ENCODE measurements at regions not wholly inside any gene's neighbourhood (a gene's known extent, or its start where the extent isn't known, plus 50 kb on each side); places are given as distances from the start of the nearest gene placed in this dataset.
"Not testable (repeated sequence)": the region's sequence is repeated elsewhere in the genome, so short reads cannot be mapped to it uniquely, and the experiment has no call there.

DNA sequence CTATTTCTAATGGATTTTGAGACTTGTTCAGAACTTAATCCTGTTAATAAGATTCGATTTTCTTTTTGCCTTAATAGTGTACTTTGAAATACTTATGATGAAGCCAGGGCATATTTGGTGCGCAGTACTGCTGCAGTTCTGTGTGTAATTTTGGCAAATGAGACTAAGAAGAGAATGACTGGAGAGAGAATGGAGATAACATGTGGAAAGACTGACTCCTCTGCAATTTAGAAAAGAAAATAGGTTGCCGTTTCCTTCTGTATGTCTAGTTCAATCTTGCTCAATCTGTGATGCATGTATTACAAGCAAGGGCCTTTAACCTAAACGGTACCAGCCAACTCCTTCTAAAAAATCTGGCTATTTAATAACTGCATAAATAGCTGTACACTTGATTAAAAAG, 285.1 kb upstream of the CDH11 start:
- no peak for DNase-seq (ENCODE audit: extremely low read depth in 1 of 11, low read depth in 9 of 11, low spot score in 4 of 11)

DNA sequence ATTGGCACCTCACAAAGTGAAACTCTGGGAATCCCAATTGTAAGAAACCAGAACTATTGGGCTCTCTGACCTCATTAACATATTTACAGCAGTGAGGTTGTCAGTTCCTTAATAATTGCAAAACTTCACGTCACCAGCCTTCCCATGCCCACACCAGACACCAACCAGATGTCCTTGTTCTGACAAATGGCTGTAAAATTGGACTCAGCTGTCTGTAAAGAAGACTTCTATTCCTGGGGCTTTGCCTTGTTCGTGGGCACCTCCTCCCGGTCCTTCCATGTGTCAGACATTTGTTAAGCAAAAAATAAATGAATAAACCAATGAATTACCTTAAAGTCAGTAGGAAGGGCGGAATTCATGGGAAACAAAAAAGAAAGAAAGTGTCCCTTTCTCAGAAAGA, 284.3 kb upstream of the CDH11 start:
- DNase-seq (ENCODE audit: extremely low read depth in 1 of 11, low read depth in 9 of 11, low spot score in 4 of 11), result no peak

DNA sequence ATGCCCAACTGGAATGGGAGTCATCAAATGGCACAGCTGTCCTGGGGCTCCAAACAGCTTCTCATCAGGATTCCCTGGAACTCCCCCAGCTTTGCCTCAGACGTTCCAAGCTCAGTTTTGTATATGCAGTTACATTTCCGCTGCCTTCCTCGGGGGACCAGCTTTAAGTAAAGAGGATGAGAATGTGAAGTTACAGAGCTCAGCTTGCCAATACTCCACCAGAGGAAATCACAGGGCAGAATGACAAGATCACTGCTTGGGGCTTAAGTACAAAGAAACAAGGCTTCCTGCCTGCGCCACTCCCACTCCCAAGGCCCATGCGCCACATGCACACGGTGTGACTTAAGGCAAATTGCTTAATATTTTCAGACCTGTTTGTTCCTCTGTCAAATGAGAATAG, 272.4 kb upstream of the CDH11 start:
- no peak for DNase-seq (ENCODE audit: extremely low read depth in 1 of 11, low read depth in 9 of 11, low spot score in 4 of 11)

DNA sequence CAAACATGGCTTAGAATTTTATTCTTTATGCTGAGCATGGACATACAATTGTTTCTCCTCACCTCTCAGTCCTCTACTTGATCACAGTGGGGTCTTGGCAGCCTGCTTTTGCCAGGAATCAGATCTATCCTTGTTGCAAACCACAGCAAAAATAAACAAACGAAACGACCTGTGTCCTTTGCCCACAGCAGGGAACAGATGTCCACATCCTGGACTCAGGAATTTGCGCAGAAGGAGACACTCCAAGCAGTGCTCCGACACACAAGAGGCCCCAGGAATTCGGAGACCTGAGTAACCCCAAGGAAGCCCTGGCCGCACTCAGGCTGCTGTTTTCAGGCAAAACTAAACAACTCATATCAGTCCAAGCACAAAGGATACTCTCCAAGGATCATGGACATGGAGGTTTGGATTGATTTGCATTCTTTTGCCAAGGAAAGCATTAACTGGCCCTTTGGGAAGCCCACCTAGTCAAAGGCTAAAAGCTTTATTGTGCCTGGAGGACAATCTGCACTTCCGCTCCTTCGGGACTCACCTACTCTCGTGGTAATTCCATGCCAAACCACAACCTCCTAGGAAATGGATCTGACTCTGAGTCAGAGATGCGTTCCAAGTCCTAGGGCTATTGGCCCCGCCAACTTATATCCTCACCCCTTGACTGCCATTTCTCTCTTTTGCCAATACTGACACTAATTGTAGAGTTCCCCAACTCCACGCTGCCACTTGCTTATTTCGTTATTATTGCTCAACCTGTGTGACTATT, 271.1 kb upstream of the CDH11 start:
- no peak for DNase-seq (ENCODE audit: extremely low read depth in 1 of 11, low read depth in 9 of 11, low spot score in 4 of 11)

DNA sequence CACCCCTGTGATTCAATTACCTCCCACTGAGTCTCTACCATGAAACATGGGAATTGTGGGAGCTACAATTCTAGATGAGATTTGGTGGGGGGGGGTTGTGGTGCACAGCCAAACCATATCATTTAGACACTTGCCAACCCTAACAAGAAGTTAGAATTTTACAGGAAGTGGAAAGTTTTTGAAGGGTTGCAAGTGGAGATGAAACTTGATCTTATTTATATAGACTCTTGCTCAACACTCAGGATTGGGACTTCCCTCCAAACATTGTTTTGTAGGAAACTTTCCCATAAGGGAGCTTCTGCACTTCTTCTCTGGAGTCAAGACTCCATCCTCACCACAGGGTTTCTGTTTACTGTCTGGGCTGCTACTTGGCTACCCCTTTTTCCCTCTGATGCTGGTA, 266.7 kb upstream of the CDH11 start:
- no peak for DNase-seq (ENCODE audit: extremely low read depth in 1 of 11, low read depth in 9 of 11, low spot score in 4 of 11)

DNA sequence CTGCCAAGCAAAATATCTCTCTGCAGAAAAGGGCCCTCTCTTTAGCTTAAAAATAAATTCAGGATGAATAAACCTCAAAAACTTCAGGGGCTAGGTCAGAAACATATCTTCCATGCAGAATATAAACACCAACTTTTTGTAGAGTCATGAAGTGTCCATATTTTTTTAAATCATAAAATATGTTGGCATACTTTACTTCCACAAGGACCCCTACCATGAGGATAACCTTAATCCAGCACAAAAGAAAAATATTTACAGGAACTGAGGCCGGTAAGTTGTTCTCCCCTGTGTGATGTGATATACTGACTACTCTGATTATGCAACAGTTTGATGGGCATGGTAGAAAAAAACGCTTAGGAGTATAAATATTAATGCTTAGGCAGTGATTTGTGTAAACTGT, 264.8 kb upstream of the CDH11 start:
- no peak for DNase-seq (ENCODE audit: extremely low read depth in 1 of 11, low read depth in 9 of 11, low spot score in 4 of 11)

DNA sequence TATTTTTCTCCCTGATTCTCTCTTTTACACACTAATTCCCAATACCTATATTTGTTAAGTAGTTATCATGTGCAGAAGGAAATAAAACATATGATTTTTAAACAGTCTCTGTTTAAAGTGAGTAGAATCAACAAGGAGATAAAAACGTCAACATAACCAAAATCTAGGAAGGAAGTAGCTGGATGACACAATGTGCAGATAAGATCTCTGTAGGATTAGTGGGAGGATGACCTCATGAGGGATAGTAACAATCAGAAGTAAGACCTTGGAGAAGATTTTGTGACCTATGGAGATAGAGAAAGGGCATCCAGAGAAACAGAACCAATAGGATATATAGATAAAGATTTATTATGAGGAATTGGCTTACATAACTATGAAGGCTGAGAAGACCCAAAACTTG, 262.6 kb upstream of the CDH11 start:
- DNase-seq (ENCODE audit: extremely low read depth in 1 of 11, low read depth in 9 of 11, low spot score in 4 of 11), result no peak

DNA sequence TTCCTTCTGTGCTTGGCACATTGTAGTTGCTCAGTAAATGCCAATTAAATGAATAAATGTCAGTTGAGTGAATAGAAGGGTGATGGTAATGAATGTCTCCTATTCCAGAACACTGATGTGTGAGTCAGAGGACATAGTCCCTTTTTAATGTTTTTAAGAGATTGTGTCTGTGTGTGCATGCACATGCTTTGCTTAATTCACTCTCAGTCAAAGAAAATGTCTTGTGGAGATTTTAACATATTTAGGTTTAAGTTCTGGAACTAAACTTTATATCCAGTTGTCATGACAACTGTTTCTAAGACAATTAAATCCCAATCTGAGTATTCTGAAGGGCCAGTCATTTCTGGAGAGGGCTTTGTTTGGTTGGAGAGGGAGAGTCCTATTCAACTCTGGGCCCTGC, 255.3 kb upstream of the CDH11 start:
- no peak for DNase-seq (ENCODE audit: extremely low read depth in 1 of 11, low read depth in 9 of 11, low spot score in 4 of 11)

DNA sequence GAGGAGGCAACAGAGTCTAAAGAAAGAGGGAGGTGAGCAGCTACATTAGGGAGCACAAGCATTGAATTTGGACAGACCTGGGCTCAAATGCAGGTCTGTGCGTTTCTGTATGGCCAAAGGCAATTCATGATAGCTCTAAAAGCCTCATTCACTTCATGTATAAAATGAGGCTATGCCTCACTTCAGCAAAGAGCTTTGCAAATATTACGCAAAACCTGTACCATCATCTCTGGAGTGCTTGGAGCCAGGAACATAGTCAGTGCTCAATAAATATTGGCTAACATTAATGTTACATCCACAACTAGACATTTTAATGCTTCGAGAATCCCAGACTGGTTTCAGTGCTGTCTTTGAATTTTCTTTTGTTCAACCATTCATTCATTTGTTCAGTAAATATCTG, 254.7 kb upstream of the CDH11 start:
- DNase-seq (ENCODE audit: extremely low read depth in 1 of 11, low read depth in 9 of 11, low spot score in 4 of 11), result no peak

DNA sequence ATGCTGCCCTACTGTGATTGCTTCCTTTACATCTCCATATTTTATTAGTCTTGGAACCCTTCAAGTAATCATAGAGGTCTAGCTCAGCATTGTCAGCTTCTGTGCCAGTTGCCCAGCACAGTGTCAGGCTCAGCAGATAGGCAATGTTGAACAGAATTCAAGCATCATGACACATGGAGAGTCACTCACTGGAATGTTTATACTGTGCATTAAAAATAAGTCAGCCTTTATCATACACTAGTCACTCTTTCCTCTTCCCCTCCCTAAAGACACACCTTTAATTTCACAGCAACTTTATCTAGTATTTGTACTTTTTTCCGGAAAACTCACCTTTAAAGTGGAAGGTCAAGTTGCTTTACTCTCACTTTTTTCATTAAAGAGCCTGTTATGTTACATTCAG, 253.8 kb upstream of the CDH11 start:
- DNase-seq (ENCODE audit: extremely low read depth in 1 of 11, low read depth in 9 of 11, low spot score in 4 of 11), result no peak

DNA sequence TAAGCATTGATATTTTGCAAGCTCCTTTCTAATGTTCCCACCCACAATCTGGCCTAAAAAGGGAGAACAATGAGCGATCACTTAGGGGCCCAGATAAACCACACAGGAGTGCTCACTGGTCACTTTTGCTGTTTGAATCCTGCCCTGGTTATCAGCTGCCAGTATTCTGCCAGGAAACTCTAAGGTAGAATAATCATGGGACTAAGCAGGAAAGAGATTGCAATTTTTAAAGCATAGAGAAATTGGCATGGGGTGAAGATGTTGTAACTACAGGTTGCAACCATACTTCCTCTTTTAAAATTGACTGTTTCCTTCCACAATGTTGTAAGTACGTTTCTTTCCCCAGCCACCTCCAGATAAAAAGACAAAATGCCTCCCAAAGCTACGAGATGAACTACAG, 251.2 kb upstream of the CDH11 start:
- no peak for DNase-seq (ENCODE audit: extremely low read depth in 1 of 11, low read depth in 9 of 11, low spot score in 4 of 11)

DNA sequence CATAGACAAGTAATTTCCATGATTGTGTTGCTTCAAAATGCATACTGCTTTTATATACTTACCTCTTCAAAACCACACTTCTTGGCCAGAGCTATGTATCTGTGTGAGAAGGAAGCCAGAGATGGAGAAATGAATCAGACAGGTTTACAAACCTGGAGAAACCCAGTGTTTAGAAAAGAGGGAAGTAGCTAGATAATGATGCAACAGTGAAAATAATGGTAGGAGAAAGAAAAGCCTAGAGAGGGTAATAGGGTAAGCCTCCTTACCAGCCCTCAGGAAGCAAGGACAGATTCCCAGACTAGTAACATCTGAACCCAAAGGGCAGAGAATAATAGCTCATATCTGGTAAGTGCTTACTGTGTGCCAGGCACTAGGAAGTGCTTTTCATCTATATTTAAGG, 250.3 kb upstream of the CDH11 start:
- no peak for DNase-seq (ENCODE audit: extremely low read depth in 1 of 11, low read depth in 9 of 11, low spot score in 4 of 11)

DNA sequence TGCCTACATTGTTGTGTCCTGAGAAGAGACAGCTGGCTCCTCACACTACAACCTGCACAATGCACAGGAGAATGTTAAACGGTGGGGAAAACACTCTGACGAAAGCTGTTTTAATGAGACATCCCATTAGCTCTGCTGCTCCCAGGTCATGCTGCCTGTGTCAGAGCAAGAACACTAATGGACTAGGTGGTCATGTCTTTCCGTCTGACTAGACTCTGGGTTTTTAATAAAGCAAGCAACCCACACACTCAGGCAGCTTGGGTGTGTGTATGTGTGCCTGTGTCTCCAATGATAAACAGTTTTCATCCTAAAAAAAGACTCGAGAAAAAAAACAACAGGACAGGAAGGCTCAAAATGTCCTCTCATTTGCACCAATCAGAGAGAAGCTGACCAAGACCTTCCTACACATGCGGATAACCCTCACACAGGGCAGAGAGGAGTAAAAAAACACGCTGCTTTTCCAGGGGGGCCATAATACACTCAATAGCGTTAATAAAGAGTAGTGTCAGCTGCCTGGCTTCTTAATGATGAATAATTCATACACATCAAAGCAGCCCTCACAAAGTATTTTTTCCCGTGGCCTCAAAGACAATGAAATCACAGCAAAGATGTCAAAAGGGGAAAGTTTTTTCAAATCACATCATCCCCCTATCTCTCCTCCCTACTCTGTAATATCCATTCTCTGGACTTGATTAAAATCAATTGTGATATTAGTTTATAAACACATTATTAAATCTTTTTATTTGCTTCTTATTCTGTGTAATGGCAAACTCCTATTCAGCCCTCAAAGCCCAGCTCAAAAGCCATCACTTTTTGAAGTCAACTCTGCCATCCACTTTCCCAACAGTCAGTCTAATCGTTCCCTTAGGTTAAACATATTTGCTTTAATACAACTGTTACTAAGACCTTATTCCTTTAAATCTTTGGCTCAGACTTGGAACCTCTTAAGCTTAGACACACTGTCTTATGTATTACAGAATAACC, 244.2 kb upstream of the CDH11 start:
- no peak for DNase-seq (ENCODE audit: extremely low read depth in 1 of 11, low read depth in 9 of 11, low spot score in 4 of 11)

DNA sequence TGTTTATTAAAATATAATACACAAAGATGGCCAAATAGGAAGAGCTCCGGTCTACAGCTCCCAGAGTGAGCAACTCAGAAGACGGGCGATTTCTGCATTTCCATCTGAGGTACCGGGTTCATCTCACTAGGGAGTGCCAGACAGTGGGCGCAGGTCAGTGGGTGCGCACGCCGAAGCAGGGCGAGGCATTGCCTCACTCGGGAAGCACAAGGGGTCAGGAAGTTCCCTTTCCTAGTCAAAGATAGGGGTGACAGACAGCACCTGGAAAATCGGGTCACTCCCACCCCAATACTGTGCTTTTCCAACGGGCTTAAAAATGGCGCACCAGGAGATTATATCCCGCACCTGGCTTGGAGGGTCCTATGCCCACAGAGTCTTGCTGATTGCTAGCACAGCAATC, 234.9 kb upstream of the CDH11 start:
- DNase-seq (ENCODE audit: extremely low read depth in 1 of 11, low read depth in 9 of 11, low spot score in 4 of 11), result not testable (repeated sequence)

DNA sequence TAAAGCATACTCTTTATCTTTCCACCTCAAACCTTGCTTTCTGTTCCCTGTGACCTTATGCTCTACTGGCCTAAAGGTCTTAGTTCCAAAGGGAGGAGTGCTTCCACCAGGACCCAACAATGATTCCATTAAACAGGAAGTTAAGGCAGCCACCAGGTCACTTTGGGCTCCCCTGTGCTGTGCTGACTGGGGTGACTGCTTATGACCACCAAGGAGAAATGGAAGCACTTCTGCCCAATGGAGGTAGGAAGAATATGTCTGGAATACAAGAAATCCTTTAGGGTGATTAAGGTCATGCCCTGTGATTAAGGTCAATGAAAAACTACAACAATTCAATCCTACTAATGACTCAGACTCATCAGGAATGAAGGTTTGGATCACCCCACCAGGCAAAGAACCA, 233.8 kb upstream of the CDH11 start:
- DNase-seq (ENCODE audit: extremely low read depth in 1 of 11, low read depth in 9 of 11, low spot score in 4 of 11), result no peak

DNA sequence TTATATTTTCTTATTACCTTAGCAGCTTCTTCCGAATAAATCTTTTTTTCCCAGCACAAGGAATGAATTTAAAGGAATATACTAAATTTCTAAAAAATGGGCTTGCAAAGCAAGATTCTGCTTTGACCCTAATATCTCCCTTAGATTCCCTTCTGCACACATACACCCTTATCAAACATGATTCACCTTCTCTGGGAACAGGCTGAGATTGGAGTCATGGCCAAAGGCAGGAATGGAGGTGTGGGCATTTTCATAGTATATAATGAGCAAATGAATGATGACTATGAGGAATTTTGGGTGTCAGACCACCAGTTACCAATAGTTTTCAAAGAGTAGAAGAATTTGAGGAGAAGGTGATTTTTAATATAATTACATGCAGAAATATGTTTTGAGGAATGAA, 231.3 kb upstream of the CDH11 start:
- no peak for DNase-seq (ENCODE audit: extremely low read depth in 1 of 11, low read depth in 9 of 11, low spot score in 4 of 11)

DNA sequence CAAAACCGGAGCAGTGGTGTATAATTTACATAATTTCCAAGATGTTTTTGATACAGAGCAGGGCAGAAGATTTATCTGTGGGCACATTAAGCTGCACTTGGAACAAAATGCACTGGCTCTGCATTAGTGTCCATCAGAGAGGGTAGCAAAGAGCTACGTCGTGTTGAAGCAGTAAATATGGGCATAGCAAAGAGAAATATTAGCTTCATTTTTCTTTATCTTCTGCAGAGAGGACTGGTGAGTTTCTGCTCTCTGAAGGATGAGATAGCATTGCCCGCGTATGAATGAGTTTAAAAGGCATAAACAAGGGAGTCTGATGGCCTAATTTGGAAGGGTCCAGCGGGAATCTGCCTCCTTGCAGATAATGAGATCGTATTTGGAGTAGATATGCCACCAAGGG, 227.8 kb upstream of the CDH11 start:
- no peak for DNase-seq (ENCODE audit: extremely low read depth in 1 of 11, low read depth in 9 of 11, low spot score in 4 of 11)

DNA sequence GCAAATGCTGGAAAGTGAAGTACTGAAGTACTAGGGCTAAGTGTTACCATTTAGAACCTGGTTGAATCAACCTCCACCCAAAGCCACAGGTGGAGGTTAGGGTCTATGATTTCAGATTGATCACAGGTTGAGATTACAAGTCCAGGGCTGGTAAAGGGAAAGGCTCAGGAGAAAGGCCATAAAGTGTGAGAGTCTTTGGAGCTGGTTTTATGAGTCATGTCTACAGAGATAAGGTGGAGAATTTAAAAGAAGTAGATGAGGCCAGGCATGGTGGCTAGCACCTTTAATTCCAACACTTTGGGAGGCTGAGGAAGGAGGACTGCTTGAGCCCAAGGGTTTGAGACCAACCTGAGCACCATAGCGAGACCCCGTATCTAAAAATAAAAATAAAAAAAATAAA, 221.7 kb upstream of the CDH11 start:
- no peak for DNase-seq (ENCODE audit: extremely low read depth in 1 of 11, low read depth in 9 of 11, low spot score in 4 of 11)

DNA sequence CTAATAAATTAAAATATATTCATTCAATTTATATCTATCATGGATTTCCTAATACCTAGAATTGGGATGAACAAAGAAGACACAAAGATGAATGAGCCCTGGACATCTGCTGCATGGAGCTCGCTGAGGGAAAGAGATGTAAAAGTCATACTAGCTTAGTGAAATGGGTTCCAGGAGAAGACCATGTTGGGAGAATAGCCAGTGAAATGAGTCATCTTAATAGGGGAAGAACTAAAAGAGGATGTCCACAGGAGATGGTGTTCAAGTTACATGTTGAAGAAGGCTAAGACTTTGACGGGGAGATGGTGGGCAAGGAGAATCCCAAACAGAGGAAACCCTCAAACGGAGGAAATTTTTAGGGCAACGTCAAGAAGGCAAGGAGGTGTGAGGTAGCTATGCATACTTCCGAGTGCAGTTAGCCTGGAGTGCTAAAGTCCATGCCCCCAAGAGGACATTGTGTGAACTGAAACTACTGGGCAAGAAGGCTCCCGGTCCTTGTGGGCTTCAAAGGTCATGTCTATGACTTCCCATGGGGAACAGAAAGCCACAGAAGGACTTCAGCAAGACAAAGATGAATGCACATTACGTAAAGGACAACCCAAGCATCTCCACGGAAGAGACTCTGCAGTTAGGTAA, 220.5 kb upstream of the CDH11 start:
- no peak for DNase-seq (ENCODE audit: extremely low read depth in 1 of 11, low read depth in 9 of 11, low spot score in 4 of 11)

DNA sequence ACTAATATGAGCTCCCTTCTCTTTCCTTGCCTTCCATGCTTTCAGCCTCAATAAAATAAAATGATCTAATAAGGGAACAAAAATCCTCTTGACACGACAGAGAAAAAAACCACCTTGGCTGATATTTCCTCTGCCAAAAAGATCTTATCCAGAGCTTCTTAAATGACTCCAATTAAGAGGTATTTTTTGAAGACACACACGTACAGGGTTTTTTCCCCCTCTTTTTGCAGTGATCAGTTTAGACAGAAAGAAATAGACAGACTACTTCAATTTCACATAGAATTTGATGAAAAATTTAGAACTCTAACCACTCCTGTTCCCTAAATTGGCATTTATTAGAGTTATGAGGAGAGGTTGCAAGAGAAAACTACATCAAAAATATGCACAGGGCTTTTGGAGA, 217.2 kb upstream of the CDH11 start:
- no peak for DNase-seq (ENCODE audit: extremely low read depth in 1 of 11, low read depth in 9 of 11, low spot score in 4 of 11)

All from renal cortex interstitium (tissue), 11 donors.